ENCODE measurements at regions not wholly inside any gene's neighbourhood (a gene's known extent, or its start where the extent isn't known, plus 50 kb on each side); places are given as distances from the start of the nearest gene placed in this dataset.

DNA sequence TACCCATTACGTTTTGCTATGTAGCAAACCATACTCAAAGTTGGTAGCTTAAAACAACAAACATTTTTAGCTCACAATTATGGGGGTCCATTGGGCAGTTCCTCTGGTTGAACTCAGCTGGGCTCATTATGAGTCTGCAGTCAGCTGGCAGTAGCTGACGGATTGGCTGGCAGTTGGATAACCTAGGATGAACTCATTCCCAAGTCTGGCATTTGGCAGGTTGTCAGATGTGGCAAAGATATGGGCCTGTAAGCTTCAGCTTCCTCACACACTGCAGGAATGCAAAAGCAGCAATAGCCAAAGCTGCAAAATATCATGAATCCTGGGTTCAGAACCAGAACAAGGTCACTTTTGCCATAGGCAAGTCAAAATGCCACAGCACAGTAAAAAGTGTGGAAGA lies 412.2 kb upstream of the SORCS1 start:
- TF ChIP-seq, protein P1, sequence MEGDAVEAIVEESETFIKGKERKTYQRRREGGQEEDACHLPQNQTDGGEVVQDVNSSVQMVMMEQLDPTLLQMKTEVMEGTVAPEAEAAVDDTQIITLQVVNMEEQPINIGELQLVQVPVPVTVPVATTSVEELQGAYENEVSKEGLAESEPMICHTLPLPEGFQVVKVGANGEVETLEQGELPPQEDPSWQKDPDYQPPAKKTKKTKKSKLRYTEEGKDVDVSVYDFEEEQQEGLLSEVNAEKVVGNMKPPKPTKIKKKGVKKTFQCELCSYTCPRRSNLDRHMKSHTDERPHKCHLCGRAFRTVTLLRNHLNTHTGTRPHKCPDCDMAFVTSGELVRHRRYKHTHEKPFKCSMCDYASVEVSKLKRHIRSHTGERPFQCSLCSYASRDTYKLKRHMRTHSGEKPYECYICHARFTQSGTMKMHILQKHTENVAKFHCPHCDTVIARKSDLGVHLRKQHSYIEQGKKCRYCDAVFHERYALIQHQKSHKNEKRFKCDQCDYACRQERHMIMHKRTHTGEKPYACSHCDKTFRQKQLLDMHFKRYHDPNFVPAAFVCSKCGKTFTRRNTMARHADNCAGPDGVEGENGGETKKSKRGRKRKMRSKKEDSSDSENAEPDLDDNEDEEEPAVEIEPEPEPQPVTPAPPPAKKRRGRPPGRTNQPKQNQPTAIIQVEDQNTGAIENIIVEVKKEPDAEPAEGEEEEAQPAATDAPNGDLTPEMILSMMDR (IDR thresholded peaks at IDR 0.05) = no peak
- no peak for TF ChIP-seq POLR2A (IDR thresholded peaks at IDR 0.05)

Data from heart left ventricle (tissue), 13 donors.